SU-DHL-6 (cell line): ENCODE measurements at regions not wholly inside any gene's neighbourhood (a gene's known extent, or its start where the extent isn't known, plus 50 kb on each side); places are given as distances from the start of the nearest gene placed in this dataset.

Experiments
- H2AFZ ChIP-seq: fragments of 200-600 bp; sonication (generic); 2 replicates; pipeline ENCODE4 v1.6.1; 2014; ENCODE audit warnings: low read depth, mild to moderate bottlenecking, moderate library complexity, mixed read lengths, antibody characterized with exemption, low read length; ENCODE audit not compliant: severe bottlenecking
- H3F3A ChIP-seq: fragments of 200-600 bp; shearing (Covaris generic); 2 replicates; pipeline ENCODE4 v1.6.0; 2016; ENCODE audit warnings: antibody characterized with exemption, mild to moderate bottlenecking; ENCODE audit not compliant: insufficient read depth
- H3K27ac ChIP-seq: fragments of 200-600 bp; sonication (generic); 2 replicates; pipeline ENCODE4 v1.5.1; 2016; ENCODE audit warnings: low read depth, mild to moderate bottlenecking, low read length, moderate library complexity, mixed read lengths
- H3K27me3 ChIP-seq: fragments of 200-600 bp; sonication (generic), shearing (Covaris generic); 2 replicates; pipeline ENCODE4 v1.6.0; 2014; ENCODE audit warnings: mild to moderate bottlenecking, low read length
- H3K36me3 ChIP-seq: fragments of 200-600 bp; sonication (generic); 2 replicates; pipeline ENCODE4 v1.6.1; 2014; ENCODE audit warnings: mild to moderate bottlenecking, low read length, mixed read lengths
- H3K4me2 ChIP-seq: fragments of 300-600, 200-600 bp; shearing (Covaris generic), sonication (generic); 2 replicates; pipeline ENCODE4 v1.6.0; 2014; ENCODE audit warnings: low read length, low read depth, mild to moderate bottlenecking; ENCODE audit not compliant: poor library complexity, severe bottlenecking
- H3K4me3 ChIP-seq: fragments of 200-600 bp; sonication (generic); 2 replicates; pipeline ENCODE4 v1.5.1; 2014; ENCODE audit warnings: antibody characterized with exemption, low read length, mild to moderate bottlenecking, mixed read lengths; ENCODE audit not compliant: insufficient read depth, poor library complexity, severe bottlenecking
- H3K79me2 ChIP-seq: fragments of 200-600 bp; sonication (generic); 2 replicates; pipeline ENCODE4 v1.6.1; 2014; ENCODE audit warnings: mild to moderate bottlenecking, low read length, moderate library complexity; ENCODE audit not compliant: insufficient read depth
- H3K9ac ChIP-seq: fragments of 200-600 bp; sonication (generic); 2 replicates; pipeline ENCODE4 v1.7.0; 2014; ENCODE audit warnings: mild to moderate bottlenecking, low read length
- H3K9me2 ChIP-seq: fragments of 200-600 bp; sonication (generic); replicated peaks from 2 replicates; pipeline ENCODE4 v1.6.1; 2014; ENCODE audit warnings: low read length; ENCODE audit not compliant: insufficient read depth
- H3K9me3 ChIP-seq: fragments of 200-600 bp; sonication (generic); 2 replicates; pipeline ENCODE4 v1.6.1; 2014; ENCODE audit warnings: low read length, mixed read lengths; ENCODE audit not compliant: insufficient read depth
- H4K20me1 ChIP-seq: fragments of 200-600 bp; sonication (generic); 2 replicates; pipeline ENCODE4 v1.6.1; 2014; ENCODE audit warnings: low read depth, mild to moderate bottlenecking, antibody characterized with exemption, low read length, moderate library complexity, mixed read lengths
- CTCF ChIP-seq: fragments of 200-600 bp; sonication (generic); IDR thresholded peaks from one replicate; pipeline ENCODE4 v1.5.1; 2017; ENCODE audit warnings: antibody characterized with exemption, mild to moderate bottlenecking, low read length, moderate library complexity; ENCODE audit not compliant: insufficient read depth, poor library complexity, severe bottlenecking
- EZH2phosphoT487 ChIP-seq: fragments of 200-600 bp; sonication (generic), shearing (Covaris generic); conservative IDR thresholded peaks from 2 replicates; pipeline ENCODE4 v1.6.1; 2018; ENCODE audit warnings: mild to moderate bottlenecking, antibody characterized with exemption, low read length, moderate library complexity, mixed read lengths

DNA sequence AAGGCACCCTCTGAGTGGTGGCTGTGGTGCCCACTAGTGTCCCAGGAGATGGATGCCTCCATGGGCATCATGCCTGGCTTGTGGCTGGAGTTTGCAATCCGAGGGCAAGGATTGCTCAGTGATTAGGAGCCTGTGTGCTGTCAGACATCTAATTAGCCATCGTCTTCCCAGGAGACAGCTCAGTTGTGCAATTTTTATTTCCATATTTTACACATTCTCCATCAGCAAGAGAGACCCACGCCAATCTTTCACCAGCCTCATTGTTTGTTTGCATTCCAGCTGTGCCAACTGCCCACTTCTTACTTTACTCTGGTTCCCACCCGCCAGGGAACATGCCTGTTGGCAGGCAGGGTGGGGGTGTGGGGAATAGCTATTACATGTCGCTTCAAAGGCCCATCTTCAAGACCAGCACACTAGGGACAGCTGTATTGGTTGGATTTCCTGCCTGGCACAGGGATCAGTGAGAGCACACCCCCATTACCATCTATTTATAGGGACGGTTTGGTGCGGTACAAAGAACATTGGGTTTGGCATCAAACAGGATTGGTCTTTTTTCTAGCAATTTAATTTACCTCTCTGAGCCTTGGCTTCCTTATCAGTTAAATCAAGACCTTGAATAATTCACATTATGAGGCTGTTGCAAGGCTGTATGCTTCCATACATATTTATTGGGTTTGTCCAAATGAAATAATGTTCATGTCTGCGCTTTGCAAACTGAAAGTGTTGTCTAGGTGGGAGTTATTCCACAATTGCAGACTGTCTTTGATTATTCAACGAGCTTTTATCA is 80.7 kb upstream of the NAV2 start:
- Histone ChIP-seq H3K9me3 (no peaks in the 10 kb centered on the region), H3K4me3 (no peak overlapping the region), H3K27ac (no peak overlapping the region), H2AFZ (no peak overlapping the region), H3K4me2 (no peak overlapping the region), H4K20me1 (no peaks in the 10 kb centered on the region), H3K27me3 (no peaks in the 10 kb centered on the region), H3K9ac (no peak overlapping the region), H3K9me2 (no peaks in the 10 kb centered on the region), H3K36me3 (no peaks in the 10 kb centered on the region), H3F3A (no peaks in the 10 kb centered on the region), H3K79me2 (no peaks in the 10 kb centered on the region)
- no peak for TF ChIP-seq EZH2phosphoT487
- TF ChIP-seq CTCF = no peak

- Histone ChIP-seq H3K27me3 (no peaks in the 10 kb centered on the region), H3K27ac (no peak overlapping the region), H3K9me3 (no peaks in the 10 kb centered on the region), H3K9me2 (0 out of 2 replicates have a peak, but pooled peaks cover 5% of the 10 kb centered on the region), H3K4me2 (no peak overlapping the region), H3K4me3 (no peak overlapping the region), H4K20me1 (no peaks in the 10 kb centered on the region), H3K36me3 (no peaks in the 10 kb centered on the region), H3K9ac (no peak overlapping the region), H3K79me2 (no peaks in the 10 kb centered on the region), H2AFZ (no peak overlapping the region), H3F3A (no peaks in the 10 kb centered on the region)
- TF ChIP-seq EZH2phosphoT487 (no peak), CTCF (no peak)
Observed at GRCh38 chr11:19628018-19628417, 84.6 kb upstream of the NAV2 start.

DNA sequence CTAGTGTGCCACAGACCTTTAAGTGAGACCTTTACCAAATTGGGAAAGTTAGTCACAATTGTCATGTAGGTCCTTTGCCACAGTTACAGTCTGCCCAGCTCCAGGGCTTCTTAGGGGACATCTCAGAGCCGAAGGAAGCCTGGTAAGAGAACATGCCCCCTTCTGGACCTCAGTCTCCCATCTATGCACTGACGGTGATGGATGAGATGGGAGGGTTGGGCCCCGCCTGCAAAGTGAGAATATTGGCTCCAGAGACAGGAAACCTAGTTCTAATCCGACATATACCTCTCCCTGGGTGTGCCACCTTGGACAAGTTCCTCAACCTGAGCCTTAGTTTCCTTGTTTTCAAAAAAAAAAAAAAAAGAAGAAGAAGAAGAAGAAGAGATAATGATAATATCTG is 85.1 kb upstream of the NAV2 start:
- H3K79me2 ChIP-seq = no peaks in the 10 kb centered on the region
- no peak overlapping the region for H3K27ac ChIP-seq
- no peaks in the 10 kb centered on the region for H3K27me3 ChIP-seq
- no peak overlapping the region for H2AFZ ChIP-seq
- H4K20me1 ChIP-seq = no peaks in the 10 kb centered on the region
- no peak overlapping the region for H3K4me2 ChIP-seq
- H3K9ac ChIP-seq = no peak overlapping the region
- no peaks in the 10 kb centered on the region for H3F3A ChIP-seq
- H3K4me3 ChIP-seq = no peak overlapping the region
- TF ChIP-seq CTCF (no peak), EZH2phosphoT487 (no peak)
- no peaks in the 10 kb centered on the region for H3K9me3 ChIP-seq
- 0 out of 2 replicates have a peak, but pooled peaks cover 5% of the 10 kb centered on the region for H3K9me2 ChIP-seq
- H3K36me3 ChIP-seq = no peaks in the 10 kb centered on the region
